Right lobe of liver (tissue), 4 donors: ENCODE measurements at regions not wholly inside any gene's neighbourhood (a gene's known extent, or its start where the extent isn't known, plus 50 kb on each side); places are given as distances from the start of the nearest gene placed in this dataset.

Experiments
- POLR2A ChIP-seq: fragments of 450-650 bp; IDR thresholded peaks from one replicate; pipeline ENCODE4 v1.6.1; 2017; ENCODE audit warnings: antibody characterized with exemption, mild to moderate bottlenecking
- TF ChIP-seq, protein P1 (sequence below), 4 donors: fragments of 200-600 bp in 3 of 4; fragments of 450-650 bp in 1 of 4; IDR thresholded peaks; one replicate each; pipeline versions ENCODE4 v1.5.1 to v1.8.0; 2016 to 2022; ENCODE audit warnings: antibody characterized with exemption in 4 of 4, mild to moderate bottlenecking in 2 of 4
- donor health status: DM: no; HTN: no; CAD: no.
- donor health status: DM: no; HTN: no; CAD: no.
- donor health status: DM: no; HTN: yes; CAD: no.

DNA sequence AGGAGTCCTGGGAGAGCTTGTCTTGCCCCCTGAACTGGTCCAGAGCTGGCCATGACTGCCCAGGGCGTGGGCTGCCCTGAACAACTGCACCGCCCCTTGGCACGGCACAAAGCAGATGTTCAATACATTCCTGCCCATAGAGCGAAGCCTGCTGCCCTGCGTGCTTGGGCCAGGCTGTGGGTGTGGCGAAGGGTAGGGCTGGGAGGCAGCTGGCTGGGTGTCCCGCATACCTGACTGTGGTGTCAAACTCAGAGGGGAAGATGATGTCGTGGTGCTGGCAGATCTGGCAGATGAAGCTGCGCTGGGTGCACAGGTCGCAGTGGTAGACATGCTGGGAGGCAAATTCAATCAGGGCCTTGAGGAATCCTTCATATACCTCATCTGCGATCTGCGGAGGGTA lies 124.2 kb upstream of the SMURF2 start:
- TF ChIP-seq, protein P1, sequence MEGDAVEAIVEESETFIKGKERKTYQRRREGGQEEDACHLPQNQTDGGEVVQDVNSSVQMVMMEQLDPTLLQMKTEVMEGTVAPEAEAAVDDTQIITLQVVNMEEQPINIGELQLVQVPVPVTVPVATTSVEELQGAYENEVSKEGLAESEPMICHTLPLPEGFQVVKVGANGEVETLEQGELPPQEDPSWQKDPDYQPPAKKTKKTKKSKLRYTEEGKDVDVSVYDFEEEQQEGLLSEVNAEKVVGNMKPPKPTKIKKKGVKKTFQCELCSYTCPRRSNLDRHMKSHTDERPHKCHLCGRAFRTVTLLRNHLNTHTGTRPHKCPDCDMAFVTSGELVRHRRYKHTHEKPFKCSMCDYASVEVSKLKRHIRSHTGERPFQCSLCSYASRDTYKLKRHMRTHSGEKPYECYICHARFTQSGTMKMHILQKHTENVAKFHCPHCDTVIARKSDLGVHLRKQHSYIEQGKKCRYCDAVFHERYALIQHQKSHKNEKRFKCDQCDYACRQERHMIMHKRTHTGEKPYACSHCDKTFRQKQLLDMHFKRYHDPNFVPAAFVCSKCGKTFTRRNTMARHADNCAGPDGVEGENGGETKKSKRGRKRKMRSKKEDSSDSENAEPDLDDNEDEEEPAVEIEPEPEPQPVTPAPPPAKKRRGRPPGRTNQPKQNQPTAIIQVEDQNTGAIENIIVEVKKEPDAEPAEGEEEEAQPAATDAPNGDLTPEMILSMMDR (IDR thresholded peaks at IDR 0.05): no peak
- no peak for TF ChIP-seq POLR2A
